Head of caudate nucleus (tissue), 42 donors: ENCODE measurements at regions not wholly inside any gene's neighbourhood (a gene's known extent, or its start where the extent isn't known, plus 50 kb on each side); places are given as distances from the start of the nearest gene placed in this dataset.

ENCODE experiments used
- DNase-seq, 42 donors: peaks; one replicate each; pipeline versions ENCODE4 v3.0.0 to v3.0.0-alpha.2; 2020 to 2021; ENCODE audit warnings: mixed read lengths in 7 of 42
- intact Hi-C: fragments of 100-400 bp; cut with DNase I; formaldehyde crosslinking; loops from one replicate; pipeline ENCODE4 v1.15.0; 2022

DNA sequence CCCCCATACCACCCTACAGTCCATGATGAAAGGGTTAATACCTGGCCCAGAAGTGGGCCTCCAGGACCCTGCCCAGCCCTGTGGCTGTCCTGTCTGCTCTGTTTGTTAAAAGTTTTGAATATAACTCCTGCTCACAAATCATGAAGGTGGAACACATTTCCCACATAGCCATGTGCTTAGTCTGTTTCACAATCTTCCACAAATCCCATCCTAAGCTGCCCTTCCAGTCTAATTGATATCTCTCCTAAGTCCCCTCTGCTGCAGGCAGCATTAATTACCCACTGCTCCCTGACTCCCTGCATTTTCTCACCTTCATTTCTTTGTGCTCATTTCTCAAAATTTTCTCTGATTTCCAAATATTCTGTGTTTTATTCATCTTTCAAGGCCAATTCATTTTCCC is 142.6 kb downstream of the AASDH start:
- intact Hi-C loops, result no loop called here
- DNase-seq, result no peak

GRCh38 chr4:56243107-56243506 is 144.2 kb downstream of the AASDH start:
- no peak for DNase-seq
- intact Hi-C loops, result no loop called here

DNA sequence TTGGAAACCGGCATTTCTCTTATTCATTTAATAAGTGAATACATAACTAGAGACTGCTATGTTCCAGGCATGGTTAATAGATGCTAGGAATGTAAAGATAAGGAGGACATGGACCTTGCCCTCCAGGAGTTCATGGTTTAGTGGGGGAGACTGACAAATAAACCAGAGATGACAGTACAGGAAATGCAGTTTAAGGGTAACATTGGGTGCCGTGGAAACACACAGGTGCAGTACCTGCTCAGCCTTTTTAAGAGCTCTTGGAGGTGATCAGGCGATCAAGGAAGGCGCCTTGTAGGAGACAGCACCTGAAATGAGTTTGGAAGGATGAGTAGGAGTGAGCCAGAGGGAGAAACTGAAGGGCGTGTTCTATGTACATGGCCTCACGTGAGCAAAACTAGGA is 145.8 kb downstream of the AASDH start:
- intact Hi-C loops, result no loop called here
- DNase-seq, result no peak

DNA sequence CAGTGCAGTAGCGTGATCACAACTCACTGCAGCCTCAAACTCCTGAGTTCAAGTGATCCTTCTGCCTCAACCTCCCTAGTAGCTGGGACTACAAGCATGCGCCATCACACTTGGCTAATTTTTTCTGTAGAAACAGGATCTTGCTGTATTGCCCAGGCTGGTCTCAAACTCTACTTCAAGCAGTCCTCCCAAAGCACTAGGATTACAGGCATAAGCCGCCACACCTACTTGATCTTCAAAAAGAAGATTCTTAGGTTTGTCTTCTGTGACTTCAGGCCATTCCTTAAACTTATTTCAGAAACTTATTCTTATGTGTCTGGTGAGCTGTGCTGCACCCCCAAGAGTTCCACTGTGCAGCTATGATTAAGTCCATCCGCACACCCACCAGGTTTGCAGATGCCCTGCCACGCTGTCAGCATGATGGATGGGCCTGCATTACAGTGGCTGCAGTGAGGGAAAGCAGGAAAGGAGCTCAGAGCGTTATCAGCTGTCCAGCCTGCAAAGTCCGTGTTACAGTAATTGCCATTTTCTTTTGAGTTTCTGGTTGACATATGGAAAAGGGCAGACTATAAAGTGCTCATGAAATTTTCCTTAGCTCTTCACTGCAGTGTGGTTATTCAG is 146.6 kb downstream of the AASDH start:
- no peak for DNase-seq
- intact Hi-C loops, result no loop called here

DNA sequence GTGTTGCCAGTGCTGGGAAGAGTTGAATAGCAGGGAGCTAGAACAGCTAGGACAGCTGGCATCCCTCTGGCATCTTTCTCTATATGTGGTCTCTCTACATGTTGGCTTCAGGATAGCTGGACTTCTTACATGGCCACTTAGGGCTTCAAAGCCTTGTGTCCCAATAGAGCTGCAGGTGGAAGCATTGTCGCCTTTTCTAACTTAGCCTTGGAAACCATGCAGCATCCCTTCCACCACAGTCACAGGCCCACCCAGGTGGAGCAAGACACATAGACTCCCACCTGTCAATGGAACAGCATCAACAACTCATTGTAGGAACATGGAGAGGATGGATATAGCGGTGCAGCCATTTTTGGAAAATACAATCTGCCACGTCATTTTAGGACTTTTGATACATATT is 149.0 kb downstream of the AASDH start:
- no peak for DNase-seq
- intact Hi-C loops, result no loop called here

DNA sequence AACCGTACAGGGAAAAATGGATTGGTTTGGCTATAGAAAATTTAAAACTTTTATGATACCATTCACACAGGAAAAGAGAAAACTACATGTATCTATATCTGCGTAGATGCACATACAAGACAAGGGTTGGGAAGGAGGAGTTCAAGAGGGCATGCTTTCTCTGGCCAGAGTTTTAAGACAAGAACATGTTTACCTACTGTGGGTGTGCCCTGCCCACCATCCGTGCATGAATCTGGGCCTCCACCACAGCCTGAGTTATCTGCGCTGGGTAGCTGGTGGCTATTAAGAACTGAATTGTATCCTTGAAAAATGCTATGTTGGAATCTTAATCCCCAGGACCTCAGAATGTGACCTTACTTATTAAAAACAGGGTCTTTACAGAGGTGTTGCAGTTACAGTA is 151.6 kb downstream of the AASDH start:
- intact Hi-C loops, result no loop called here
- no peak for DNase-seq

DNA sequence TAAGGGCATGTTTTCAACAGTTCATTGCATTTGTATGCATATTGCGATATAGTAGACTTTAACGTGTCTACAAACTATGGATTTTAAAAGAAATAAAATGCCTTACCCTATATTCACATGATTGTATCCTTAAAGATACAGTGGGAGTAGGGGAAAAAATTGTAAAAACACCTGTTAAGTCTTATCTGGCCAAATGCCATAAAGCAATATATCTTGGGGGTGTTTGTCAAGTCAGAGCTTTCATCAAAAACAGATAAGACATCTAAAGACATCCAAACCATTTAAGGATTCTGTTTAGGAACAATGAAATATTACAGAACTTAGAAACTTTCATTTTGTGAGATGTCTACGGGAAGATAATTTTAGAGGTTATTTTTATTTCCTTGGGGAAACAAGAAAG is 152.3 kb downstream of the AASDH start:
- intact Hi-C loops, result no loop called here
- DNase-seq, result no peak

GRCh38 chr4:56234098-56234497 is 153.2 kb downstream of the AASDH start:
- intact Hi-C loops, result no loop called here

GRCh38 chr4:56231410-56231809 is 155.9 kb downstream of the AASDH start:
- intact Hi-C loops, result no loop called here
- no peak for DNase-seq

More at GRCh38 chr4:56234098-56234497, 153.2 kb downstream of the AASDH start:
- DNase-seq, result no peak

- DNase-seq, result no peak
- intact Hi-C loops, result no loop called here
Measured at GRCh38 chr4:56229947-56230346, 157.3 kb downstream of the AASDH start.

- DNase-seq, result no peak
- intact Hi-C loops, result no loop called here
Measured at GRCh38 chr4:56227301-56227835, 159.9 kb downstream of the AASDH start.

- DNase-seq, result no peak
- intact Hi-C loops, result no loop called here
Measured at GRCh38 chr4:56226579-56226978, 160.7 kb downstream of the AASDH start.

DNA sequence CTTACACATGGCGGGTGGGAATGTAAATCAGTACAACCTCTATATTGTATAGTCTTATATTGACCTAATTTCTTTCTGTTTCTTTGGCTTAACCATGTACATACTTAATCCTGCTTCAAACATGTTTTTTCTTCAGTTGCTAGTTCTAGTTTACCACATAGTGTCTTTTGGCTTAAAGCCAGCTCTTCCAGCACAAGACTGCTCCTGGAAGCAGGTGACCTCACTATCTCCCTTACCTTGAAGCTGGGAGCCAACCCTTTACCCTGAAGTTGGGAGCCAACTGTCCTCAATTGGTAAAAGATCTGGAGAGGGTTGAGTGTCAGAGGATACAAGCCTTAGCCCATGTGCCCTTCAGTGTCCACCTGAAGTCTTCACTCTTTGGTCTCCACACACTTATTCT is 162.7 kb downstream of the AASDH start:
- no peak for DNase-seq
- intact Hi-C loops, result no loop called here

DNA sequence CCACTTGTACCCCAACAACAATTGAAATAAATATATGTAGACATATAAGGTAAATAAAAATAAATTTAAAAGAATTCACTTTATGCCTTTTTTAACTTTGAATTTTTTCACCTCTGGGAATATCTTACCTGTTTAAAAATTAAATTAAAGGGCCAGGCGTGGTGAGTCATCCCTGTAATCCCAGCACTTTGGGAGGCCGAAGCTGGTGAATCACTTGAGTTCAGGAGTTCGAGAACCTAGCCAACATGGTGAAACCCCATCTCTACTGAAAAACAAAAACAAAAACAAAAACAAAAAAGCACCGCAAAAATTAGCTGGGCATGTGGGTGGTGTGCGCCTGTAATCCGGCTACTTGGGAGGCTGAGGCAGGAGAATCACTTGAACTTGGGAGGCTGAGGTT is 164.8 kb downstream of the AASDH start:
- no peak for DNase-seq
- intact Hi-C loops, result no loop called here

GRCh38 chr4:56220261-56220660 is 167.0 kb downstream of the AASDH start:
- intact Hi-C loops, result no loop called here

DNA sequence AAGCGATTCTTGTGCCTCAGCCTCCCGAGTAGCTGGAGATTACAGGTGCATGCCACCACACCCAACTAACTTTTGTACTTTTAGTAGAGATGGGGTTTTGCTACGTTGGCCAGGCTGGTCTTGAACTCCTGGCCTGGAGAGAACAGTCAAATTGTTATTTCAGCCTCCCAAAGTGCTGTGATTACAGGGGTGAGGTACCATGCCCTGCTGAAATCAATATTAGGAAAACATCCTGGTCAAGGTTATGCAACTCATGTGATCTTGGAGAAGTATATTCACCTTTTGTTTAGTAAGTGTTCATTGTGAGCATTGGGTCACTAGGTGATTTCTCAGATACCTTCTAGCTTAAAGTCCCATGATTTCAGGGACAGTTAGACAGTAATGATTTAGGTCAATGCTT is 167.8 kb downstream of the AASDH start:
- intact Hi-C loops, result no loop called here
- no peak for DNase-seq

More at GRCh38 chr4:56220261-56220660, 167.0 kb downstream of the AASDH start:
- DNase-seq, result no peak

GRCh38 chr4:56218230-56218895 is 168.9 kb downstream of the AASDH start:
- no peak for DNase-seq
- intact Hi-C loops, result no loop called here

DNA sequence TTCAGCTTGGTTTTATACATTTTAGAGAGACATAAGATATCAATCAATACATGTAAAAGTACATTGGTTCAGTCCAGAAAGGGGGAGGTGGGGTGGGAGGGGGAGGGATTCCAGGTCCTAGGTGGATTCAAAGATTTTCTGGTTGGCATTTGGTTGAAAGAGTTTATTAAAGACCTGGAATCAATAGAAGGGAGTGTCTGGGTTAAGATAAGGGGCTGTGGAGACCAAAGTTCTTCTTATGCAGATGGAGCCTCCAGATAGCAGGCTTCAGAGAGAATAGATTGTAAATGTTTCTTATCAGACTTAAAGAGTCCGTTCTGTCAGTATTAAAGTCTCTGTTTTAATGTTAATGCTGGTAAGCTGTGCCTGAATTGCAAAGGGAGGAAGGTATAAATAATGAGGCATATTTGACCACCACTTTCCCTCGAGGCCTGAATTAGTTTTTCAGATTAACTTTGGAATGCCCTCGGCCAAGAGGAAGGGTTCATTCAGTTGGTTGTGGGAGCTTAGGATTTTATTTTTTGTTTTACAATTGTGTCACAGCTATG is 169.9 kb downstream of the AASDH start:
- intact Hi-C loops, result no loop called here
- DNase-seq, result no peak

GRCh38 chr4:56215901-56216300 is 171.4 kb downstream of the AASDH start:
- intact Hi-C loops, result no loop called here
- DNase-seq, result peak in 2 of 42 donors; percentile 15 to 38

DNA sequence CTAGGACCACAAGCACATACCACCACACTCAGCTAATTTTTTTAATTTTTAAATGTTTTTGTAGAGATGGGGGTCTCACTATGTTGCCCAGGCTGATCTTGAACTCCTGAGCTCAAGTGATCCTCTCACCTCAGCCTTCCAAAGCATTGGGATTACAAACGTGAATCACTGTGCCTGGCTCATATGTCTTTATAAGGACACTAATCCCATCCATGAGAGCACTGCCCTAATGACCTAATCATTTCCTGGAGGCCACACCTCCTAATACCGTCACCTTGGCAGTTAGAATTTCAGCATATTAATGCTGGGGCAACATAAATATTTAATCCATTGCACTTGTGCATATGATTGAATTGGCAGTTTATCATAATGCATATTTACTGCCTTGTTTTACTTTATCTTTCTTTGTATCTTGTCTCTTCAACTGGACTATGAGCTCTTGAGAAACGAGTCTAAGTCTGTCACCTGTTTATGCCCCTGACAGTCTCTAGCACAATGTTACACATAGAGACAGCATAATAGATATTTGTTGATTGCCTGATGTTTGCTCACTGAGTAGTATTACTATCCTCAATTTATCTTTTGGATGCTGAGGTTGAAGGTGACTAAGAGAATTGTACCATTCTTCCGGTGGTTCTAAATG is 172.0 kb downstream of the AASDH start:
- DNase-seq, result no peak
- intact Hi-C loops, result no loop called here
